ENCODE measurements at regions not wholly inside any gene's neighbourhood (a gene's known extent, or its start where the extent isn't known, plus 50 kb on each side); places are given as distances from the start of the nearest gene placed in this dataset.
A peak's percentile ranks its signal among the peaks of the same experiment; 100 is the strongest.

DNA sequence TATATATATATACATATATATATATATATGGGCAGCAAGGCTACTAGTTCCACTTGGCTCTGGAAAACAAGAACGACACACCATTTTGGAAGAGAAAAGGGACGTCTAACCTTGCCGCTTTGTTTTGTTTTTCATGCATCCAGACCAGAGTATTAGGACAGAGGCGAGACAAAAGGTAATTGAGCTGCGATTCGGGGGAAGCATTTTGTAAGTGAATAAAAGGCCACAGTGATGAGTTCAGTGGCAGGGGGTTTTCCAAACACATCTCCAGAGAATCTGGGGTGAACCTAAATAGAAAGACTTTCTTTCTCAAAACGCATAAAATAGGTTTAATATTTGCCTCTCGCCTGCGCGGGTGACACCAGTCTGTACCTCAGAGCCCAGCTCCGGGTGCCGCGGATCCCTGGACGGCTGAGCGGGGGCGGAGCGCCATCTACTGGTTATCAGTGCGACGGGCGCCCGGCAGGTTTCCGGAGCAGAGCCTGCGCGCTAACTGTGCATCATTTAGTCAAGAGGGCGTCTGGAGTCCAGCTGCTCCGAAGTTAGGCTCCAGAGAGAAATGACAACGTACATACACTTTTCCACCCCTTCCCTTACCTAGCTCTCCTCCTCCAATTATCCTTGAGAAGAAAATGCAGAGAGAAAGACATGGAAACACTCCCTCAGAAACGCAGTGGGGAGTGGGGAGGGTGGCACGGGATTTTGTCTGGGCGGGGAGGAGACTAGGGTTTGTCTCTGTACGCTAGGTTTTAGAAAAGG lies 262.3 kb downstream of the TBC1D4 start:
- no peak overlapping the region for H3K27ac ChIP-seq
- peaks cover 0 to 11% (median 8%) of the 10 kb centered on the region in 6 donors for H3K4me1 ChIP-seq
- H3K36me3 ChIP-seq, result no peaks in the 10 kb centered on the region
- 11 to 17% (median 13%) methylated on average over 31 of the region's 31 CpGs for WGBS, 5 donors
- H3K27me3 ChIP-seq (replicated peaks in 1 of 7), result peaks cover 0 to 22% (median 0%) of the 10 kb centered on the region in 7 donors
- DNase-seq, result peak; percentile 93
- TF ChIP-seq, protein P1, sequence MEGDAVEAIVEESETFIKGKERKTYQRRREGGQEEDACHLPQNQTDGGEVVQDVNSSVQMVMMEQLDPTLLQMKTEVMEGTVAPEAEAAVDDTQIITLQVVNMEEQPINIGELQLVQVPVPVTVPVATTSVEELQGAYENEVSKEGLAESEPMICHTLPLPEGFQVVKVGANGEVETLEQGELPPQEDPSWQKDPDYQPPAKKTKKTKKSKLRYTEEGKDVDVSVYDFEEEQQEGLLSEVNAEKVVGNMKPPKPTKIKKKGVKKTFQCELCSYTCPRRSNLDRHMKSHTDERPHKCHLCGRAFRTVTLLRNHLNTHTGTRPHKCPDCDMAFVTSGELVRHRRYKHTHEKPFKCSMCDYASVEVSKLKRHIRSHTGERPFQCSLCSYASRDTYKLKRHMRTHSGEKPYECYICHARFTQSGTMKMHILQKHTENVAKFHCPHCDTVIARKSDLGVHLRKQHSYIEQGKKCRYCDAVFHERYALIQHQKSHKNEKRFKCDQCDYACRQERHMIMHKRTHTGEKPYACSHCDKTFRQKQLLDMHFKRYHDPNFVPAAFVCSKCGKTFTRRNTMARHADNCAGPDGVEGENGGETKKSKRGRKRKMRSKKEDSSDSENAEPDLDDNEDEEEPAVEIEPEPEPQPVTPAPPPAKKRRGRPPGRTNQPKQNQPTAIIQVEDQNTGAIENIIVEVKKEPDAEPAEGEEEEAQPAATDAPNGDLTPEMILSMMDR (IDR thresholded peaks at IDR 0.05 in 8 of 11, conservative IDR thresholded peaks at IDR 0.05 in 3 of 11), result peak; percentile 60 to 96 (median 91)
- TF ChIP-seq POLR2A (IDR thresholded peaks at IDR 0.05), result no peak
- TF ChIP-seq POLR2AphosphoS5 (IDR thresholded peaks at IDR 0.05), result peak in 2 of 3 donors; percentile 23 to 62
- peak overlapping the region in 2 of 8 donors; percentile 10 to 24 for H3K4me3 ChIP-seq
- intact Hi-C loops (cut with DNase I; ENCODE audit: low total_unique reads), result loop anchor here (5.0 to 10.0 kb wide), 2 partner anchors 1382 to 1465 kb away; no protein-coding TSS in a partner anchor
- no peaks in the 10 kb centered on the region for H3K9me3 ChIP-seq

DNA sequence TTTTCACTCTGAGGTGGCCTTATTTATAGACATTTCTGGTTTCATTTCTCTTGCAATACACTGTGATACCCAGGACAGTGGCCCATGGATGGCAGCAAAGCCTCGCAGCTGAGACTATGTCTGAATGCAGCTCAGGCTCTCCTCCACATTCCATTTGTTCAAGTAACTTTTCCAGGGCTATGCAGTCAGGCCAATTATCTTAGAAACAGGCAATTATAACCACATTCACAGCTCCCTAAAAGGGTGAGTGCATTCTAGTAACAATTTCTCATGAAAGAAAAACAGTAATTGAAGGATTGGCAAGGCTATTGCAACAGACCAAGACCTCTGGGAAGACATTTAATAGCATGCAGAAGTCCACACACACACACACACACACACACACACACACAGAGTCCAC lies 264.0 kb downstream of the TBC1D4 start:
- intact Hi-C loops (cut with DNase I; ENCODE audit: low total_unique reads), result loop anchor here (5.0 to 10.0 kb wide), 2 partner anchors 1381 to 1463 kb away; no protein-coding TSS in a partner anchor
- H3K36me3 ChIP-seq, result no peaks in the 10 kb centered on the region
- no peak for TF ChIP-seq POLR2AphosphoS5 (IDR thresholded peaks at IDR 0.05)
- peaks cover 0 to 11% (median 8%) of the 10 kb centered on the region in 6 donors for H3K4me1 ChIP-seq
- no peak overlapping the region for H3K4me3 ChIP-seq
- H3K27me3 ChIP-seq (replicated peaks in 1 of 7), result peaks cover 0 to 22% (median 0%) of the 10 kb centered on the region in 7 donors
- no peak overlapping the region for H3K27ac ChIP-seq
- WGBS, 5 donors, result 0 to 80% (median 38%) methylated on average over 1 of the region's 1 CpG
- H3K9me3 ChIP-seq, result no peaks in the 10 kb centered on the region
- DNase-seq, result no peak

DNA sequence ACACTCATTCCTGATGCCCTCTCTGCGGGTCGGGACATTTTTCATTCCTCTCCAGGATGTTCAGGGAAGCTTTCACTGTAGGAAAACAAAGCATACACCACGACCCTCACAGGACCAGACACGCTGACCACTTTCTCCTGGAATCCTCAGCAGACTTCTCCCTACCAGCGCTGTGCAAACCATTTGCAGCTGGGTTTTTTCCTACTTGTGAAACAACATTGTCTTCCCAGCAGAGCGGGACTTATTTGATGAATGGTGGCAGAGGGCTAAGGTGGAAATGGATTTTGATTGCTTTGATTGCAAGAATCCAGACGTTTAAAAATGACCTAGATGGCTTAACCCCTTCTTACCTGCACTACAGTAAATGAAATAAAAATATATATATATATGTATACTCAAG lies 265.9 kb downstream of the TBC1D4 start:
- TF ChIP-seq POLR2AphosphoS5 (IDR thresholded peaks at IDR 0.05), result no peak
- no peak for TF ChIP-seq POLR2A (IDR thresholded peaks at IDR 0.05)
- TF ChIP-seq, protein P1 (IDR thresholded peaks at IDR 0.05 in 8 of 11, conservative IDR thresholded peaks at IDR 0.05 in 3 of 11), result no peak
- no peak overlapping the region for H3K27ac ChIP-seq
- no peak overlapping the region for H3K4me3 ChIP-seq
- peaks cover 0 to 21% (median 0%) of the 10 kb centered on the region in 7 donors for H3K27me3 ChIP-seq (replicated peaks in 1 of 7)
- no peak for DNase-seq
- peaks cover 0 to 11% (median 8%) of the 10 kb centered on the region in 6 donors for H3K4me1 ChIP-seq
- no peaks in the 10 kb centered on the region for H3K9me3 ChIP-seq
- WGBS, 5 donors, result 34 to 43% (median 41%) methylated on average over 7 of the region's 7 CpGs
- intact Hi-C loops (cut with DNase I; ENCODE audit: low total_unique reads), result loop anchor here (5.0 to 10.0 kb wide), 2 partner anchors 1379 to 1461 kb away; no protein-coding TSS in a partner anchor
- H3K36me3 ChIP-seq, result no peaks in the 10 kb centered on the region

DNA sequence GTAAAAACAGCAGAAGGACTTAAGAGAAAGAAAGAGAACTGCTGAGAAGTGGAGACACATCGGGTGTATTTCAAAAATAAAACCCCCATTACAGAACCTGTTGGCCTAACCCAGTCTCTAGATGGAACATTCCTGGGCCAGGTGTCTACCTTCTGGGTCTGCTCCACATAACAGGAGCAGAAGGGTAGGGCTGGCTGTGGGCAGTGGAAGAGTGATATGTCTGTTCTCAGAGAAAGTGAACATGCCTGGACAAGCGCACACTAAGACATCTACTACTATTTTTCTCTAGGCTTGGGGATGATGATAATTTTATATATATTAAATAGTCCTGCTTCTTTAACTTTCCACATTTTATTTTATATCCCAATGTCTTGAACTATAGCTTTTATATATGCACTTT lies 267.1 kb downstream of the TBC1D4 start:
- Histone ChIP-seq H3K9me3 (no peaks in the 10 kb centered on the region), H3K27ac (no peak overlapping the region), H3K4me1 (peaks cover 0 to 8% (median 5%) of the 10 kb centered on the region in 6 donors), H3K27me3 (replicated peaks in 1 of 7) (peaks cover 0 to 13% (median 0%) of the 10 kb centered on the region in 7 donors), H3K36me3 (no peaks in the 10 kb centered on the region), H3K4me3 (no peak overlapping the region)
- 71 to 96% (median 91%) methylated on average over 2 of the region's 2 CpGs for WGBS, 5 donors
- TF ChIP-seq, protein P1 (IDR thresholded peaks at IDR 0.05 in 8 of 11, conservative IDR thresholded peaks at IDR 0.05 in 3 of 11), result no peak
- DNase-seq, result no peak
- intact Hi-C loops (cut with DNase I; ENCODE audit: low total_unique reads), result loop anchor here (5.0 to 10.0 kb wide), 2 partner anchors 1378 to 1460 kb away; no protein-coding TSS in a partner anchor

All from spleen (tissue), 11 donors.